HepG2 (cell line): ENCODE measurements at regions not wholly inside any gene's neighbourhood (a gene's known extent, or its start where the extent isn't known, plus 50 kb on each side); places are given as distances from the start of the nearest gene placed in this dataset.

Source experiments
- ATAC-seq: fragments of 200-7000 bp; cut with Tn5 transposase; 3 replicates; pipeline ENCODE4 v1.9.1; 2020; ENCODE audit warnings: mild to moderate bottlenecking, moderate library complexity
- BruUV-seq: library from RNA; stranded (reverse); fragments of 400-500 nt; replicated peaks from 2 replicates; lab custom pipeline; 2021; lab: Mats Ljungman, UMichigan
- CTCF ChIA-PET: fragments of 300-600 bp; formaldehyde crosslinking; extraction: SDS; loops from one replicate; lab custom pipeline; 2021; ENCODE audit warnings: low total read pairs, inconsistent platforms, low intra/inter-chr PET ratio; lab: Yijun Ruan, JAX
- POLR2A ChIA-PET: fragments of 350-600 bp; sonication (Branson Sonifier 250); formaldehyde crosslinking; loops from one replicate; lab custom pipeline; 2020; ENCODE audit warnings: antibody characterized with exemption, inconsistent platforms; lab: Yijun Ruan, JAX
- DNase-seq: peaks from one replicate; pipeline ENCODE4 v3.0.0-alpha.2; 2015; ENCODE audit warnings: low spot score
- FAIRE-seq: peaks from 3 replicates; lab custom pipeline; 2011; peaks lifted over from hg19 to GRCh38; lab: Jason Lieb, UNC
- H2AFZ ChIP-seq: one replicate; pipeline ENCODE4 v1.6.1; 2011; ENCODE audit warnings: low read length, inconsistent platforms
- H3K27ac ChIP-seq: fragments of 300-600 bp; 3 replicates; pipeline ENCODE4 v1.8.0; 2011; ENCODE audit warnings: mixed run types, mild to moderate bottlenecking, mixed read lengths, low read length, inconsistent platforms; ENCODE audit not compliant: insufficient read depth; ENCODE audit errors: extremely low read length
- H3K27me3 ChIP-seq, 2 experiments: fragments of 200-600 bp in 1 of 2; 2 replicates in 1 of 2; 3 replicates in 1 of 2; pipeline versions ENCODE4 v1.6.0 to v1.8.0; 2011; ENCODE audit warnings: low read length in 2 of 2, mild to moderate bottlenecking in 2 of 2, moderate library complexity in 2 of 2, inconsistent platforms in 1 of 2; ENCODE audit not compliant: insufficient read depth in 2 of 2, control insufficient read depth in 1 of 2
- H3K36me3 ChIP-seq, 2 experiments: fragments of 200-600 bp in 1 of 2; replicated peaks in 1 of 2; 2 replicates in 1 of 2; 3 replicates in 1 of 2; pipeline versions ENCODE4 v1.5.1 to v1.8.0; 2011; ENCODE audit warnings: low read length in 2 of 2, inconsistent platforms in 1 of 2; ENCODE audit not compliant: insufficient read depth in 2 of 2, control insufficient read depth in 1 of 2
- H3K4me1 ChIP-seq: 2 replicates; pipeline ENCODE4 v1.5.1; 2012; ENCODE audit warnings: low read length, inconsistent platforms; ENCODE audit not compliant: insufficient read depth
- H3K4me2 ChIP-seq: 2 replicates; pipeline ENCODE4 v1.6.0; 2011; ENCODE audit warnings: low read depth, low read length, inconsistent platforms
- H3K4me3 ChIP-seq, 3 experiments: fragments of 200-600 bp in 1 of 3; sonication (generic), shearing (Covaris generic) in 1 of 3; replicated peaks in 1 of 3; 2 replicates each; pipeline ENCODE4 v1.5.1; 2011 to 2016; ENCODE audit warnings: low read length in 3 of 3, inconsistent platforms in 2 of 3, low read depth in 2 of 3, mild to moderate bottlenecking in 2 of 3, control low read depth in 1 of 3, mixed read lengths in 1 of 3; ENCODE audit not compliant: insufficient read depth in 1 of 3
- H3K79me2 ChIP-seq: one replicate; pipeline ENCODE4 v1.6.1; 2011; ENCODE audit warnings: low read length, inconsistent platforms; ENCODE audit not compliant: insufficient read depth
- H3K9ac ChIP-seq: 2 replicates; pipeline ENCODE4 v1.6.0; 2011; ENCODE audit warnings: mild to moderate bottlenecking, low read depth, low read length, inconsistent platforms; ENCODE audit not compliant: insufficient read depth
- H3K9me3 ChIP-seq: 2 replicates; pipeline ENCODE4 v1.5.1; 2012; ENCODE audit warnings: mild to moderate bottlenecking, low read length
- H4K20me1 ChIP-seq: 2 replicates; pipeline ENCODE4 v1.6.0; 2011; ENCODE audit warnings: inconsistent platforms, mild to moderate bottlenecking, low read length, moderate library complexity; ENCODE audit not compliant: insufficient read depth
- MAFF ChIP-seq: IDR thresholded peaks from 2 replicates; pipeline ENCODE4 v1.6.1; 2011; ENCODE audit warnings: low read depth, low read length, improper control_type of control experiment
- MAFK ChIP-seq, 2 experiments: IDR thresholded peaks in 1 of 2; conservative IDR thresholded peaks in 1 of 2; 2 replicates each; pipeline ENCODE4 v1.6.1; 2011; ENCODE audit warnings: improper control_type of control experiment in 2 of 2, low read length in 2 of 2
- MIXL1 ChIP-seq: IDR thresholded peaks from 2 replicates; pipeline ENCODE4 v1.6.1; 2016
- MTF1 ChIP-seq: sonication (generic); formaldehyde crosslinking; IDR thresholded peaks from 2 replicates; pipeline ENCODE4 v1.5.0; 2020; ENCODE audit warnings: missing genetic modification reagents
- ZNF382 ChIP-seq: sonication (generic); formaldehyde crosslinking; IDR thresholded peaks from 2 replicates; pipeline ENCODE4 v1.5.0; 2020; ENCODE audit warnings: missing genetic modification reagents, mild to moderate bottlenecking, borderline replicate concordance
- WGBS: methylation state at CpG from one replicate; pipeline ENCODE4 v1.1.6; 2017; ENCODE audit warnings: low lambda C conversion rate; 5-methylcytosine and 5-hydroxymethylcytosine counted together
- in situ Hi-C: cut with HindIII; loops from 2 replicates; pipeline ENCODE4 v1.10.0; 2017; ENCODE audit warnings: low pct_unique_long_range_greater_than_20kb; ENCODE audit not compliant: extremely low pct_ligation_motif_present
- intact Hi-C: fragments of 100-400 bp; cut with micrococcal nuclease; formaldehyde crosslinking; loops from one replicate; pipeline ENCODE4 v1.10.0; 2022; ENCODE audit not compliant: unreplicated experiment

- H3K79me2 ChIP-seq, result no peaks in the 10 kb centered on the region
- H3K9ac ChIP-seq, result no peak overlapping the region
- 19% methylated on average over 9 of the region's 9 CpGs for WGBS
- H2AFZ ChIP-seq, result no peak overlapping the region
- no peaks in the 10 kb centered on the region for H3K9me3 ChIP-seq
- no peaks in the 10 kb centered on the region for H4K20me1 ChIP-seq
- no peak overlapping the region for H3K4me3 ChIP-seq
- no peaks in the 10 kb centered on the region for H3K27me3 ChIP-seq
- intact Hi-C loops (no loop called here), in situ Hi-C loops (no loop called here)
- no peak for DNase-seq
- H3K4me1 ChIP-seq, result no peaks in the 10 kb centered on the region
- no peak overlapping the region for H3K27ac ChIP-seq
- H3K36me3 ChIP-seq, result no peaks in the 10 kb centered on the region
- POLR2A ChIA-PET, result no interaction called here
- ATAC-seq, result no peak
- no TSS peak for BruUV-seq
- no peak for FAIRE-seq
- peak; percentile 87 to 95 for TF ChIP-seq MAFK (conservative IDR thresholded peaks at IDR 0.05 in 1 of 2, IDR thresholded peaks at IDR 0.05 in 1 of 2; ENCODE audit: low read length in 2 of 2)
- no peak for TF ChIP-seq MIXL1
- TF ChIP-seq MAFF, result peak; percentile 92
- TF ChIP-seq, all 625 proteins: peak for 2
- CTCF ChIA-PET, result no interaction called here
- H3K4me2 ChIP-seq, result no peak overlapping the region
Measured at GRCh38 chr4:131026771-131027170, 1930.8 kb downstream of the C4orf33 start.

- no peak for TF ChIP-seq ZNF382 (CRISPR knock-in tag)
- TF ChIP-seq MTF1 (CRISPR knock-in tag), result no peak
- TF ChIP-seq, all 625 proteins: peak for 0
- in situ Hi-C loops, result no loop called here
Measured at GRCh38 chr4:131044368-131044767, 1948.4 kb downstream of the C4orf33 start.

More at GRCh38 chr4:131044368-131044767, 1948.4 kb downstream of the C4orf33 start:
- intact Hi-C loops, result no loop called here
- Histone ChIP-seq H3K27me3 (no peaks in the 10 kb centered on the region), H3K4me3 (no peak overlapping the region), H3K9me3 (no peaks in the 10 kb centered on the region), H3K79me2 (no peaks in the 10 kb centered on the region), H2AFZ (no peak overlapping the region), H3K27ac (no peak overlapping the region), H3K4me1 (no peaks in the 10 kb centered on the region), H4K20me1 (0 out of 2 replicates have a peak, but pooled peaks cover 3% of the 10 kb centered on the region), H3K4me2 (no peak overlapping the region), H3K36me3 (no peaks in the 10 kb centered on the region), H3K9ac (no peak overlapping the region)
- ChIA-PET CTCF (no interaction called here), POLR2A (no interaction called here)
- DNase-seq, result no peak
- no peak for FAIRE-seq
- peak; percentile 38; the same call in 1 of the 3 replicates for ATAC-seq
- no TSS peak for BruUV-seq
